HepG2 (cell line): ENCODE measurements at regions not wholly inside any gene's neighbourhood (a gene's known extent, or its start where the extent isn't known, plus 50 kb on each side); places are given as distances from the start of the nearest gene placed in this dataset.

ENCODE experiments used
- ATAC-seq: fragments of 200-7000 bp; cut with Tn5 transposase; 3 replicates; pipeline ENCODE4 v1.9.1; 2020; ENCODE audit warnings: mild to moderate bottlenecking, moderate library complexity
- BruUV-seq: library from RNA; stranded (reverse); fragments of 400-500 nt; replicated peaks from 2 replicates; lab custom pipeline; 2021; lab: Mats Ljungman, UMichigan
- CTCF ChIA-PET: fragments of 300-600 bp; formaldehyde crosslinking; extraction: SDS; loops from one replicate; lab custom pipeline; 2021; ENCODE audit warnings: low total read pairs, inconsistent platforms, low intra/inter-chr PET ratio; lab: Yijun Ruan, JAX
- POLR2A ChIA-PET: fragments of 350-600 bp; sonication (Branson Sonifier 250); formaldehyde crosslinking; loops from one replicate; lab custom pipeline; 2020; ENCODE audit warnings: antibody characterized with exemption, inconsistent platforms; lab: Yijun Ruan, JAX
- DNase-seq: peaks from one replicate; pipeline ENCODE4 v3.0.0-alpha.2; 2015; ENCODE audit warnings: low spot score
- FAIRE-seq: peaks from 3 replicates; lab custom pipeline; 2011; peaks lifted over from hg19 to GRCh38; lab: Jason Lieb, UNC
- H2AFZ ChIP-seq: one replicate; pipeline ENCODE4 v1.6.1; 2011; ENCODE audit warnings: low read length, inconsistent platforms
- H3K27ac ChIP-seq: fragments of 300-600 bp; 3 replicates; pipeline ENCODE4 v1.8.0; 2011; ENCODE audit warnings: mixed run types, mild to moderate bottlenecking, mixed read lengths, low read length, inconsistent platforms; ENCODE audit not compliant: insufficient read depth; ENCODE audit errors: extremely low read length
- H3K27me3 ChIP-seq, 2 experiments: fragments of 200-600 bp in 1 of 2; 2 replicates in 1 of 2; 3 replicates in 1 of 2; pipeline versions ENCODE4 v1.6.0 to v1.8.0; 2011; ENCODE audit warnings: low read length in 2 of 2, mild to moderate bottlenecking in 2 of 2, moderate library complexity in 2 of 2, inconsistent platforms in 1 of 2; ENCODE audit not compliant: insufficient read depth in 2 of 2, control insufficient read depth in 1 of 2
- H3K36me3 ChIP-seq, 2 experiments: fragments of 200-600 bp in 1 of 2; replicated peaks in 1 of 2; 2 replicates in 1 of 2; 3 replicates in 1 of 2; pipeline versions ENCODE4 v1.5.1 to v1.8.0; 2011; ENCODE audit warnings: low read length in 2 of 2, inconsistent platforms in 1 of 2; ENCODE audit not compliant: insufficient read depth in 2 of 2, control insufficient read depth in 1 of 2
- H3K4me1 ChIP-seq: 2 replicates; pipeline ENCODE4 v1.5.1; 2012; ENCODE audit warnings: low read length, inconsistent platforms; ENCODE audit not compliant: insufficient read depth
- H3K4me2 ChIP-seq: 2 replicates; pipeline ENCODE4 v1.6.0; 2011; ENCODE audit warnings: low read depth, low read length, inconsistent platforms
- H3K4me3 ChIP-seq, 3 experiments: fragments of 200-600 bp in 1 of 3; sonication (generic), shearing (Covaris generic) in 1 of 3; replicated peaks in 1 of 3; 2 replicates each; pipeline ENCODE4 v1.5.1; 2011 to 2016; ENCODE audit warnings: low read length in 3 of 3, inconsistent platforms in 2 of 3, low read depth in 2 of 3, mild to moderate bottlenecking in 2 of 3, control low read depth in 1 of 3, mixed read lengths in 1 of 3; ENCODE audit not compliant: insufficient read depth in 1 of 3
- H3K79me2 ChIP-seq: one replicate; pipeline ENCODE4 v1.6.1; 2011; ENCODE audit warnings: low read length, inconsistent platforms; ENCODE audit not compliant: insufficient read depth
- H3K9ac ChIP-seq: 2 replicates; pipeline ENCODE4 v1.6.0; 2011; ENCODE audit warnings: mild to moderate bottlenecking, low read depth, low read length, inconsistent platforms; ENCODE audit not compliant: insufficient read depth
- H3K9me3 ChIP-seq: 2 replicates; pipeline ENCODE4 v1.5.1; 2012; ENCODE audit warnings: mild to moderate bottlenecking, low read length
- H4K20me1 ChIP-seq: 2 replicates; pipeline ENCODE4 v1.6.0; 2011; ENCODE audit warnings: inconsistent platforms, mild to moderate bottlenecking, low read length, moderate library complexity; ENCODE audit not compliant: insufficient read depth
- ARNT2 ChIP-seq: sonication (generic); formaldehyde crosslinking; IDR thresholded peaks from 2 replicates; pipeline ENCODE4 v1.8.0; 2022; ENCODE audit warnings: mild to moderate bottlenecking, low read depth, missing genetic modification reagents, moderate library complexity
- ETV5 ChIP-seq: IDR thresholded peaks from 2 replicates; pipeline ENCODE4 v1.6.1; 2018; ENCODE audit warnings: missing biosample characterization, missing genetic modification reagents, inconsistent platforms, borderline replicate concordance
- HINFP ChIP-seq: sonication (generic); formaldehyde crosslinking; IDR thresholded peaks from 2 replicates; pipeline ENCODE4 v1.4.0; 2020; ENCODE audit warnings: low read depth, mild to moderate bottlenecking, missing genetic modification reagents
- KDM6A ChIP-seq: IDR thresholded peaks from 2 replicates; pipeline ENCODE4 v1.6.1; 2016; ENCODE audit warnings: low read depth
- NFRKB ChIP-seq: fragments of 450-650 bp; IDR thresholded peaks from 2 replicates; pipeline ENCODE4 v1.6.1; 2017
- PLRG1 ChIP-seq: fragments of 450-650 bp; conservative IDR thresholded peaks from 2 replicates; pipeline ENCODE4 v1.6.1; 2016
- PRMT3 ChIP-seq: sonication (generic); formaldehyde crosslinking; IDR thresholded peaks from 2 replicates; pipeline ENCODE4 v1.8.1; 2022; ENCODE audit warnings: low read depth, mild to moderate bottlenecking, moderate library complexity, missing genetic modification reagents, borderline replicate concordance
- ZBTB33 ChIP-seq: sonication (generic); formaldehyde crosslinking; IDR thresholded peaks from 2 replicates; pipeline ENCODE4 v1.4.0; 2020; ENCODE audit warnings: missing genetic modification reagents
- ZNF264 ChIP-seq: sonication (generic); formaldehyde crosslinking; IDR thresholded peaks from 2 replicates; pipeline ENCODE4 v1.4.0; 2020; ENCODE audit warnings: missing genetic modification reagents
- ZNF337 ChIP-seq: sonication (generic); formaldehyde crosslinking; IDR thresholded peaks from 2 replicates; pipeline ENCODE4 v1.5.1; 2020; ENCODE audit warnings: missing genetic modification reagents, low read depth, mild to moderate bottlenecking, borderline replicate concordance
- ZNF597 ChIP-seq: sonication (generic); formaldehyde crosslinking; IDR thresholded peaks from 2 replicates; pipeline ENCODE4 v1.5.0; 2020; ENCODE audit warnings: missing genetic modification reagents
- WGBS: methylation state at CpG from one replicate; pipeline ENCODE4 v1.1.6; 2017; ENCODE audit warnings: low lambda C conversion rate; 5-methylcytosine and 5-hydroxymethylcytosine counted together
- in situ Hi-C: cut with HindIII; loops from 2 replicates; pipeline ENCODE4 v1.10.0; 2017; ENCODE audit warnings: low pct_unique_long_range_greater_than_20kb; ENCODE audit not compliant: extremely low pct_ligation_motif_present
- intact Hi-C: fragments of 100-400 bp; cut with micrococcal nuclease; formaldehyde crosslinking; loops from one replicate; pipeline ENCODE4 v1.10.0; 2022; ENCODE audit not compliant: unreplicated experiment
- TF ChIP-seq, protein P1 (sequence below): sonication (generic); formaldehyde crosslinking; conservative IDR thresholded peaks from 2 replicates; pipeline ENCODE4 v1.4.0; 2020; ENCODE audit warnings: missing genetic modification reagents

- Histone ChIP-seq H3K9ac (no peak overlapping the region), H3K27ac (no peak overlapping the region), H3K36me3 (no peaks in the 10 kb centered on the region), H3K4me2 (no peak overlapping the region), H3K4me1 (no peaks in the 10 kb centered on the region), H3K4me3 (no peak overlapping the region), H3K27me3 (no peaks in the 10 kb centered on the region), H3K9me3 (no peaks in the 10 kb centered on the region), H4K20me1 (no peaks in the 10 kb centered on the region), H2AFZ (no peak overlapping the region), H3K79me2 (no peaks in the 10 kb centered on the region)
- DNase-seq = no peak
- 0% methylated on average over 2 of the region's 2 CpGs for WGBS
- TF ChIP-seq ETV5 (no peak), PLRG1 (no peak), NFRKB (no peak), ZNF264 (CRISPR knock-in tag) (no peak), ARNT2 (CRISPR knock-in tag) (no peak), KDM6A (CRISPR knock-in tag) (no peak), ZNF337 (no peak), ZNF597 (CRISPR knock-in tag) (no peak)
- TF ChIP-seq, protein P1, sequence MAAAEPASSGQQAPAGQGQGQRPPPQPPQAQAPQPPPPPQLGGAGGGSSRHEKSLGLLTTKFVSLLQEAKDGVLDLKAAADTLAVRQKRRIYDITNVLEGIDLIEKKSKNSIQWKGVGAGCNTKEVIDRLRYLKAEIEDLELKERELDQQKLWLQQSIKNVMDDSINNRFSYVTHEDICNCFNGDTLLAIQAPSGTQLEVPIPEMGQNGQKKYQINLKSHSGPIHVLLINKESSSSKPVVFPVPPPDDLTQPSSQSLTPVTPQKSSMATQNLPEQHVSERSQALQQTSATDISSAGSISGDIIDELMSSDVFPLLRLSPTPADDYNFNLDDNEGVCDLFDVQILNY (CRISPR knock-in tag) = no peak
- FAIRE-seq = no peak
- POLR2A ChIA-PET = no interaction called here
- in situ Hi-C loops (no loop called here), intact Hi-C loops (loop anchor here (5.0 kb wide), 1 partner anchor 322 kb away; no protein-coding TSS in a partner anchor)
- CTCF ChIA-PET = no interaction called here
- ATAC-seq = no peak
- no TSS peak for BruUV-seq
Observed at GRCh38 chr3:79844176-79844575, 76.4 kb upstream of the ROBO1 start.

- H3K4me3 ChIP-seq = no peak overlapping the region
- no peak overlapping the region for H2AFZ ChIP-seq
- no peaks in the 10 kb centered on the region for H4K20me1 ChIP-seq
- TF ChIP-seq HINFP (CRISPR knock-in tag) = no peak
- TF ChIP-seq PRMT3 (CRISPR knock-in tag) = no peak
- no peak for TF ChIP-seq ZBTB33 (CRISPR knock-in tag)
- ChIA-PET CTCF (no interaction called here), POLR2A (no interaction called here)
- H3K79me2 ChIP-seq = no peaks in the 10 kb centered on the region
- no peaks in the 10 kb centered on the region for H3K9me3 ChIP-seq
- DNase-seq = no peak
- ATAC-seq = no peak
- BruUV-seq = no TSS peak
- no peak for FAIRE-seq
- no peaks in the 10 kb centered on the region for H3K27me3 ChIP-seq
- H3K4me1 ChIP-seq = no peaks in the 10 kb centered on the region
- no peak overlapping the region for H3K27ac ChIP-seq
- H3K36me3 ChIP-seq = no peaks in the 10 kb centered on the region
- intact Hi-C loops (loop anchor here (5.0 kb wide), 1 partner anchor 321 kb away; no protein-coding TSS in a partner anchor), in situ Hi-C loops (no loop called here)
- no peak overlapping the region for H3K9ac ChIP-seq
- no peak overlapping the region for H3K4me2 ChIP-seq
Observed at GRCh38 chr3:79843180-79843579, 75.4 kb upstream of the ROBO1 start.
